Muscle layer of duodenum (tissue), 2 donors: ENCODE measurements at regions not wholly inside any gene's neighbourhood (a gene's known extent, or its start where the extent isn't known, plus 50 kb on each side); places are given as distances from the start of the nearest gene placed in this dataset.

Source experiments
- H3K27ac ChIP-seq: one replicate; pipeline ENCODE4 v1.7.0; 2013; ENCODE audit warnings: mild to moderate bottlenecking, low read length
- H3K27me3 ChIP-seq: one replicate; pipeline ENCODE4 v1.7.0; 2013; ENCODE audit warnings: low read depth, mild to moderate bottlenecking, control low read depth, low read length
- H3K36me3 ChIP-seq, 2 donors: one replicate each; pipeline ENCODE4 v1.7.0; 2013; ENCODE audit warnings: low read length in 2 of 2, control low read depth in 1 of 2, mild to moderate bottlenecking in 1 of 2; ENCODE audit not compliant: insufficient read depth in 2 of 2, control insufficient read depth in 1 of 2
- H3K4me1 ChIP-seq, 2 donors: one replicate each; pipeline ENCODE4 v1.7.0; 2013; ENCODE audit warnings: low read length in 2 of 2, mild to moderate bottlenecking in 2 of 2, control low read depth in 1 of 2, moderate library complexity in 1 of 2; ENCODE audit not compliant: insufficient read depth in 2 of 2, control insufficient read depth in 1 of 2
- H3K4me3 ChIP-seq, 2 donors: one replicate each; pipeline ENCODE4 v1.7.0; 2013; ENCODE audit warnings: low read length in 2 of 2, low read depth in 1 of 2, mild to moderate bottlenecking in 1 of 2
- H3K9me3 ChIP-seq, 2 donors: one replicate each; pipeline ENCODE4 v1.7.0; 2013; ENCODE audit warnings: low read length in 2 of 2, control low read depth in 1 of 2, mild to moderate bottlenecking in 1 of 2; ENCODE audit not compliant: control insufficient read depth in 1 of 2
- donor health status: healthy.

- no peak overlapping the region for H3K4me3 ChIP-seq
- H3K27me3 ChIP-seq = no peaks in the 10 kb centered on the region
- no peak overlapping the region for H3K27ac ChIP-seq
- H3K36me3 ChIP-seq = no peaks in the 10 kb centered on the region
- no peaks in the 10 kb centered on the region for H3K9me3 ChIP-seq
- H3K4me1 ChIP-seq = no peaks in the 10 kb centered on the region
These were observed 290.1 kb downstream of the FOXO1 start for GRCh38 chr13:40376296-40376849.

GRCh38 chr13:40376867-40377535, 289.4 kb downstream of the FOXO1 start:
- no peak overlapping the region for H3K27ac ChIP-seq
- no peaks in the 10 kb centered on the region for H3K36me3 ChIP-seq
- H3K4me1 ChIP-seq = no peaks in the 10 kb centered on the region
- H3K27me3 ChIP-seq = no peaks in the 10 kb centered on the region
- no peaks in the 10 kb centered on the region for H3K9me3 ChIP-seq
- H3K4me3 ChIP-seq = no peak overlapping the region

- Histone ChIP-seq H3K4me3 (no peak overlapping the region), H3K27ac (no peak overlapping the region), H3K4me1 (no peaks in the 10 kb centered on the region)
These were observed 288.7 kb downstream of the FOXO1 start for GRCh38 chr13:40377783-40378182.

GRCh38 chr13:40379196-40379595, 287.2 kb downstream of the FOXO1 start:
- no peaks in the 10 kb centered on the region for H3K27me3 ChIP-seq
- H3K4me3 ChIP-seq = no peak overlapping the region
- no peaks in the 10 kb centered on the region for H3K9me3 ChIP-seq
- no peaks in the 10 kb centered on the region for H3K36me3 ChIP-seq
- H3K4me1 ChIP-seq = no peaks in the 10 kb centered on the region
- no peak overlapping the region for H3K27ac ChIP-seq

More at GRCh38 chr13:40377783-40378182, 288.7 kb downstream of the FOXO1 start:
- Histone ChIP-seq H3K36me3 (no peaks in the 10 kb centered on the region), H3K27me3 (no peaks in the 10 kb centered on the region), H3K9me3 (no peaks in the 10 kb centered on the region)

- H3K27ac ChIP-seq = no peak overlapping the region
- H3K27me3 ChIP-seq = no peaks in the 10 kb centered on the region
- H3K9me3 ChIP-seq = no peaks in the 10 kb centered on the region
- H3K36me3 ChIP-seq = no peaks in the 10 kb centered on the region
- no peaks in the 10 kb centered on the region for H3K4me1 ChIP-seq
- H3K4me3 ChIP-seq = no peak overlapping the region
These were observed 286.5 kb downstream of the FOXO1 start for GRCh38 chr13:40379794-40380578.

- no peak overlapping the region for H3K27ac ChIP-seq
- H3K27me3 ChIP-seq = no peaks in the 10 kb centered on the region
- no peaks in the 10 kb centered on the region for H3K4me1 ChIP-seq
- no peak overlapping the region for H3K4me3 ChIP-seq
- H3K36me3 ChIP-seq = no peaks in the 10 kb centered on the region
- no peaks in the 10 kb centered on the region for H3K9me3 ChIP-seq
These were observed 284.3 kb downstream of the FOXO1 start for GRCh38 chr13:40381935-40382764.

- Histone ChIP-seq H3K4me3 (no peak overlapping the region), H3K36me3 (no peaks in the 10 kb centered on the region), H3K4me1 (no peaks in the 10 kb centered on the region), H3K9me3 (no peaks in the 10 kb centered on the region), H3K27me3 (no peaks in the 10 kb centered on the region), H3K27ac (no peak overlapping the region)
These were observed 283.3 kb downstream of the FOXO1 start for GRCh38 chr13:40383132-40383531.

GRCh38 chr13:40383885-40384284, 282.6 kb downstream of the FOXO1 start:
- no peaks in the 10 kb centered on the region for H3K27me3 ChIP-seq
- H3K27ac ChIP-seq = no peak overlapping the region
- H3K4me3 ChIP-seq = no peak overlapping the region
- no peaks in the 10 kb centered on the region for H3K9me3 ChIP-seq
- no peaks in the 10 kb centered on the region for H3K4me1 ChIP-seq
- no peaks in the 10 kb centered on the region for H3K36me3 ChIP-seq

GRCh38 chr13:40384976-40385857, 281.2 kb downstream of the FOXO1 start:
- Histone ChIP-seq H3K4me1 (no peaks in the 10 kb centered on the region), H3K9me3 (no peaks in the 10 kb centered on the region), H3K27ac (no peak overlapping the region), H3K36me3 (no peaks in the 10 kb centered on the region), H3K27me3 (no peaks in the 10 kb centered on the region), H3K4me3 (no peak overlapping the region)

GRCh38 chr13:40385858-40386180, 280.6 kb downstream of the FOXO1 start:
- Histone ChIP-seq H3K4me3 (no peak overlapping the region), H3K4me1 (no peaks in the 10 kb centered on the region), H3K9me3 (no peaks in the 10 kb centered on the region), H3K36me3 (no peaks in the 10 kb centered on the region), H3K27ac (no peak overlapping the region), H3K27me3 (no peaks in the 10 kb centered on the region)
